ENCODE measurements at regions not wholly inside any gene's neighbourhood (a gene's known extent, or its start where the extent isn't known, plus 50 kb on each side); places are given as distances from the start of the nearest gene placed in this dataset.

DNA sequence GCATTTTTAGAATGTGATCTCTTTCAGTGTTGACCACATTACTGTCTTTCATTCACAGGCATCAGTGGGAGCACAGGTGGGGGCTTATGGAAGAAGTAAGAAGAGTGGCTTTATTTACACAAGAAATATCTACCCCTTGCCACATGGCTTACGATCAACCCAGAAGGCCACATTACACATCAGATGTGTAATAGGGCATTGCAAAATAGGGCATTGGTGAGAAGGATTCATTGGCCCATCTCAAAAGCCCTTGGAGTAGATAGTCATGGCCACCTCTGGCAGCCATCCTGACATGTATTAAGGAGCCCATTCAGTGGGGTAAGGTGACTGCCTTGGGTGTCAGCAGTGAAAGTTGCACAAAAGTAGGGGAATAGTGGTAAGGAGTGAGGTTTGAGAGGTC lies 97.5 kb downstream of the MAFB start:
- in situ Hi-C loops (cut with HindIII; ENCODE audit: low sequenced_read_pairs): no loop called here

GRCh38 chr20:40591119-40591518 lies 97.9 kb downstream of the MAFB start:
- in situ Hi-C loops (cut with HindIII; ENCODE audit: low sequenced_read_pairs): no loop called here

DNA sequence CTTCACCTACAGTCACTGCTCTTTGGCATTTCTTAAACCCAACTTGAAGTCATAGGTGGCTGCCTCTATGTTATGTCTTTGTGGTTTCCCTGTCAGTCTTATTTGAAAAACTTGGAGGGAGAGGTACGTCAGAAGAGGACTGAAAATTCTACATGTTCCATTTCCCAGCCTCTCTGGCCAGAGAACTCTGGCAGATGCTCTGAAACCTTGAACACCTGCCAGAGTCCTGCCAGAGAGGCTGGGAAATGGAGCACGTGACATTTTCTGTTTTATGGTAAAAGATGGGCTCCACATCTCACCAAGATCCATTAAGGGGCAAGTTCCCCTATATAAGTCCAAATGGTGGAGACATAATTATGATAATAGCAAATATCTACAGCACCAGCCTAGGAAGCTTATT lies 99.5 kb downstream of the MAFB start:
- in situ Hi-C loops (cut with HindIII; ENCODE audit: low sequenced_read_pairs): no loop called here

DNA sequence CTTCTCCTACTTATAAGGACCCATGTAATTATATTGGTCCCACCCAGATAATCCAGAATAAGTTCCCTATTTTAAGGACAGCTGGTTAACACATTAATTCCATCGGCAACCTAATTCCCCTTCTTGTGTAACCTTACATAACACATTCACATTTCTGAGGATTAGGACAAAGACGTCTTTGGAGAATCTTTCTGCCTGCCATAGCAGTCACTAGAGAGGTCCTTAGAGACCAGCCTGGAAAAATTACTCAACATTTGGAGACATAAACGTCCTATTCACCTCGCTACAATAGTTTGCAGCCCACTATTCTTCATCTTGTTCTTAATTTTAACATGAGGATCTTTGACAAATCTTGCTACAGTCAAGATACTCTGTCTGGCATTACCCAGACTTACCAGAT lies 100.1 kb downstream of the MAFB start:
- in situ Hi-C loops (cut with HindIII; ENCODE audit: low sequenced_read_pairs): no loop called here

GRCh38 chr20:40587038-40587437 lies 102.0 kb downstream of the MAFB start:
- in situ Hi-C loops (cut with HindIII; ENCODE audit: low sequenced_read_pairs): no loop called here

- in situ Hi-C loops (cut with HindIII; ENCODE audit: low sequenced_read_pairs): no loop called here
Observed at GRCh38 chr20:40584130-40584809, 104.8 kb downstream of the MAFB start.

- in situ Hi-C loops (cut with HindIII; ENCODE audit: low sequenced_read_pairs): no loop called here
Observed at GRCh38 chr20:40583636-40584035, 105.4 kb downstream of the MAFB start.

DNA sequence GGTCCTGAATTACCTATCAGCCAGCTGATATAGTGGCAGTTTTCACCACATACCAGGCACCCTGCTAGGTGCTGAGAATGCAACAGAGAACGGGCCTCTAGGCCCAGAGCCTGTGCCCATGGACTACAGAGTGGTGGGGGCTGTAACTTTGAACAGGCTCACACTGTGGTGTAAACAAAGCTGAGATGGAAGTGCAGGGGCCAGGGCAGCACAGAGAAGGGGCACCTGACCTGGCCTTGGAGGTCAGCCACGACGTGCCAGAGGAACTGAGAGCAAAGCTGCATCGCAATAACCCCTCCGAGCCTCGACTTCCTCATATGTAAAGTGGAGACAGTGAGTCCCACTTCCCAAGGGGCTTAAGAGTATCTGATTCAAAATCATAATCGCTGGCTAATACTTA lies 105.8 kb downstream of the MAFB start:
- in situ Hi-C loops (cut with HindIII; ENCODE audit: low sequenced_read_pairs): no loop called here

- in situ Hi-C loops (cut with HindIII; ENCODE audit: low sequenced_read_pairs): no loop called here
Observed at GRCh38 chr20:40582531-40582930, 106.5 kb downstream of the MAFB start.

GRCh38 chr20:40579701-40580100 lies 109.3 kb downstream of the MAFB start:
- in situ Hi-C loops (cut with HindIII; ENCODE audit: low sequenced_read_pairs): loop anchor here (10.0 kb wide), 1 partner anchor 365 kb away; no protein-coding TSS in a partner anchor

- in situ Hi-C loops (cut with HindIII; ENCODE audit: low sequenced_read_pairs): loop anchor here (10.0 kb wide), 1 partner anchor 366 kb away; no protein-coding TSS in a partner anchor
Observed at GRCh38 chr20:40578961-40579360, 110.1 kb downstream of the MAFB start.

GRCh38 chr20:40575851-40576250 lies 113.2 kb downstream of the MAFB start:
- in situ Hi-C loops (cut with HindIII; ENCODE audit: low sequenced_read_pairs): loop anchor here (10.0 kb wide), 1 partner anchor 369 kb away; no protein-coding TSS in a partner anchor

GRCh38 chr20:40572251-40572650 lies 116.8 kb downstream of the MAFB start:
- in situ Hi-C loops (cut with HindIII; ENCODE audit: low sequenced_read_pairs): loop anchor here (10.0 kb wide), 1 partner anchor 373 kb away; no protein-coding TSS in a partner anchor

DNA sequence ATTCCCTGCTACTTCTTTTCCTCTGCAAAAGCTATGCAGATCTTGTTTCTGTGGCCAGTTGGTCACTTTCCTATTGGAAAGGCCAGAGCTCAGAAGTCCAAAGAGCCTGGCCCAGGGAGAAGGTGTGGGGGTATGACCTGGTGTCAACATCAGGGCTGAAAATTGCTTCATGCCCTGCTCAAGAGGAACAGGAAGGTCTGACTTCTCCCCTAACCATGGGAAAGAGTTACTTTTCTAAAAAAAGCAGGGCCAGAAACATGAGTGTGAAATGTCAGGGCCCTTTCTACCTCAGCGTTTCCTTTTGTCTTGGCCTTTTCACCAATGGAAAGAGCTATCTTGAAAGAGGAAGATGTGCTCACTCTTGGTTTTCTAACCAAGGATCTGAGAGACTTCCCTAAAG lies 117.4 kb downstream of the MAFB start:
- in situ Hi-C loops (cut with HindIII; ENCODE audit: low sequenced_read_pairs): loop anchor here (10.0 kb wide), 1 partner anchor 373 kb away; no protein-coding TSS in a partner anchor

GRCh38 chr20:40568200-40568599 lies 120.8 kb downstream of the MAFB start:
- in situ Hi-C loops (cut with HindIII; ENCODE audit: low sequenced_read_pairs): no loop called here

- in situ Hi-C loops (cut with HindIII; ENCODE audit: low sequenced_read_pairs): no loop called here
Observed at GRCh38 chr20:40565682-40566040, 123.4 kb downstream of the MAFB start.

GRCh38 chr20:40565001-40565681 lies 123.9 kb downstream of the MAFB start:
- in situ Hi-C loops (cut with HindIII; ENCODE audit: low sequenced_read_pairs): no loop called here

GRCh38 chr20:40563296-40563950 lies 125.6 kb downstream of the MAFB start:
- in situ Hi-C loops (cut with HindIII; ENCODE audit: low sequenced_read_pairs): no loop called here

- in situ Hi-C loops (cut with HindIII; ENCODE audit: low sequenced_read_pairs): no loop called here
Observed at GRCh38 chr20:40562031-40562430, 127.0 kb downstream of the MAFB start.

- in situ Hi-C loops (cut with HindIII; ENCODE audit: low sequenced_read_pairs): no loop called here
Observed at GRCh38 chr20:40561187-40561586, 127.8 kb downstream of the MAFB start.

- in situ Hi-C loops (cut with HindIII; ENCODE audit: low sequenced_read_pairs): no loop called here
Observed at GRCh38 chr20:40558212-40558611, 130.8 kb downstream of the MAFB start.

DNA sequence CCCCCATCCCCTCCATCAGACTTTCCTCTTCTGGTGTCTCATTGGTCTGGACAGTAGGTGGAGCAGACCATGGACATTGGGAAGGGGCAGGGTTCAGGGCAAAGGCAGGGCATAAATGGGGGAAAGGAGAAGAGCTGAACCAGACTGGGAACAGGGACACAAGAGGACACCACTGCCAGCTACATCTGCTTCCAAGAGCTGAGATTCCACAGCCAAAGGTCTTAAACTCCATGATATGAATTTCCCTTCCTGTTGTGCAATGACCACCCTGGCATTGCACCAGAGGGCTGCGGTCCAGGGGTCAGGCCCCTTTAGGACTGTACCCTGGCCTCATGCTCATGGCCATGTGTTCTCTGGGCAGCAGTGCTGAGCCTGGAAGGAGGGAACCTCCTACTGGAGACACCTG lies 137.9 kb downstream of the MAFB start:
- in situ Hi-C loops (cut with HindIII; ENCODE audit: low sequenced_read_pairs): no loop called here

Data from DLD1 (cell line).